ENCODE measurements at regions not wholly inside any gene's neighbourhood (a gene's known extent, or its start where the extent isn't known, plus 50 kb on each side); places are given as distances from the start of the nearest gene placed in this dataset.
"Not testable (repeated sequence)": the region's sequence is repeated elsewhere in the genome, so short reads cannot be mapped to it uniquely, and the experiment has no call there.

DNA sequence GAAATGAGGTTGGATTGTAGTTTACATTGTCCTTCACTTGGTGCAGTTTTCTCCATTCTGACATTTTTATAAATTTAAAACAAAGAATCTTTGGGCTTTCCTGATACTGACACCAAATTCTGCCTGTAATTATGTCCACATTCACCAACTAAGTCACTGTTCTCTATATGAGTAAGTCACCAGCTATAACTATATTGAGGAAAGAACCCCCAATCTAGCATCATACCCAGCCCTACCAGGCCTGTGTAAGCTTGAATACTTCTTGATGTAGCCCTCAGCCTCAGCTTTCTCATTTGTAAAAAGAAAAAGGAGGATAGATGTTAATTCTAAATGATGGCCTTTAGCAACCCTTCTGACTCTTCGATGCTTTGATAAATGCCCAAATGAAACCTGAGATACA, 112.7 kb upstream of the FST start:
- DNase-seq (ENCODE audit: low spot score), result no peak

DNA sequence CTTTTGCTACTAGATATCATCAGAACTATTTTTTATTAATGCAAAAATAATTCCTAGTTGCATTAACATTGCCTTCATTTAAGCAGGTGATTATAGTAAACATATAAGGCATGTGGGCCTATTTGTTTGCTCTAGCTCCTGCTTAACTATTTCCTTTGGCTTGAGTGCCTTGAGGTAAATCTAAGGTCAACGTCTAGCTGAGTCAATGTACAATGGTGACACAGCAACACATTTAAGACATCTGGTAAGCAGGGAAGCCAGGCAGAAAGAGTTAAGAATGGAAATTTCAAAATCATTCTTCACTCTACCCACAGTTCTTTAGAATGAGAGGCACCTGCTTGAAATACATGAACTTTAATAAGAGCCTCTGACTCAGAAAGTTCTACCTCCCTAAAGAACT, 111.9 kb upstream of the FST start:
- DNase-seq (ENCODE audit: low spot score), result no peak

DNA sequence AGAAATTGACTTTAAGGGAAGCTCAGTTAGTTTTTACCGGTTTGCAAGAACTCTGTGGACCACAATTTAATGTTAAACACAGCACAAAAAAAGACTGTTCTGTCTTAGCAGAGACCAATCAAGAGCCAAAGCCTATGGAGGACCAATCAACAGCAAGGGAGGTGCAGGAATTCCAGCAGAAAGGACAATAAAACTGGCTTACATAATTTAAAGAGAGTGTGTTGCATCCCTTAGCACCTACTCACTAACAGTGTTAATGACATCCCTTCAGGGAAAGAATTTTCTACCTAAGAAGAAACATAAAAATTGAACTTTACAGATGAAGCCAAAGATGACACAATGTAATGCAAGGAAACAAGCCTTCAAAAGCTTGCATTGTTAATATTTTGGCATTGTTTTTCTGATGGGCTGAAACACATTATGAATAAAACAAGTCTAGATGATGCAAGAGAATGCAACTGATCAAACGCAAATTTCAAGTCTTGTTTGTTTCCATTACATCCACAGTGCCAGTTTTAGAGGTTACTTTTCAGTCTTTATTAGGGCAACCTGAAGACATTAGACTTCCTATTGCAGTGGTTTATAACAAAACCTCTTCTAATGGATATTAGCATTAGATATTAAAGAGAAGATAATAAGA, 111.3 kb upstream of the FST start:
- DNase-seq (ENCODE audit: low spot score), result no peak

DNA sequence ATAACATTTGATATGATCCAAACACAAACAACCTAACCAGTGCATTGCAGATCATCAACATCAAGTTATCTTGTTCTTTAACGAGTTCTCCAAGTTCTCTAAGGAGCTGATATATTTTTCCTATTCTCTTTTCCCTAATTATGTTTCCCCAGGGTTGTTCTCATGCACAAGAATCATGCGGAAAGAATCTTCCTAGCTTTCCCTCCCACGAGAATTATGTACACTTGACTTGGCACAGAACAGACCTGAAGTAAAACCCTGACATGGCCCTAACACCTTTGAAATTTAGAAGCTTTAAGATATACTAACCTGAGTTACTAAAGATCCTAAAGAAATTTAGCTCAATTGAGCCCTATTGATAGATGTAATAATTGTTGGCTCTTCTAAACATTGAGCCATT, 110.7 kb upstream of the FST start:
- DNase-seq (ENCODE audit: low spot score), result no peak

DNA sequence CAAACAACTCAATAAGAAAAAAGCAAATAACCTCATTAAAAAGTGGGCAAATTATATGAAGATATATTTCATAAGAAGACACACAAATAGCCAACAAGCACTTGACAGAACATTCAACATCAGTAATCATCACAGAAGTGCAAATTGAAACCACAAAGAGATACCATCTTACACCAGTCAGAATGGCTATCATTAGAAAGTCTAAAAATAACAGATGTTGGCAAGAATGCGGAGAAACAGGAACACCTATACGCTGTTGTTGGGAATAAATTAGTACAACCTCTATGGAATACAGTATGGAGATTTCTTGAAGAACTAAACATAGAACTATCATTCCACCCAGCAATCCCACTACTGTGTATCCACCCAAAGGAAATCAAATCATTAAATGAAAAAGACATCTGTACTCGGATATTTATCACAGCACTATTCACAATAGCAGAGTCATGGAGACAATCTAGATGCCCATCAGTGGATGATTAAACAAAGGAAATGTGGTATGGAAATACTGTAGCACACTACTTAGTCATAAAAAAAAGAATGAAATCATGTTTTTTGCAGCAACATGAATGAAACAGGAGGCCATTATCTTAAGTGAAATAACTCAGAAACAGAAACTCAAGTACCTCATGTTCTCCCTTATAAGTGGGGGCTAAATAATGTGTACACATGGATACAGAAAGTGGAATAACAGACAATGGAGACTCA, 106.8 kb upstream of the FST start:
- no peak for DNase-seq (ENCODE audit: low spot score)

DNA sequence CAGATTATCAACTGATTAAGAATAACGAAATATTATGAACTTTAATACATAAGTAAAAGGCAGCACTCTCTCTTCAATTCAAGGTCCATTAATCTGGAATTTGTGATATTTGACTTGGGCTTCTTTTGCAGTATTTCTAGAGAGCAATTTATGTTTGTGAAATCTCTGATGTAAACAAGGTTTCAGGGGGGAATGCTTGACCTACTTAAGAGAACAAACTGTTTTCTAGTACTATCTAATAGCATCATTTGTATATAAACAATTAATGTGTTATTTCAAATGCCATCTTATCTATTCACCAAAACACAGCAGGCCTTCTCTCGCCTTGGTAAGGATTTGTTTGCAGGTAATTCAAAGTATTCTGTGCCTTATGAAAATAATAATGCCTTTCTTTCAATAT, 103.6 kb upstream of the FST start:
- DNase-seq (ENCODE audit: low spot score), result no peak

DNA sequence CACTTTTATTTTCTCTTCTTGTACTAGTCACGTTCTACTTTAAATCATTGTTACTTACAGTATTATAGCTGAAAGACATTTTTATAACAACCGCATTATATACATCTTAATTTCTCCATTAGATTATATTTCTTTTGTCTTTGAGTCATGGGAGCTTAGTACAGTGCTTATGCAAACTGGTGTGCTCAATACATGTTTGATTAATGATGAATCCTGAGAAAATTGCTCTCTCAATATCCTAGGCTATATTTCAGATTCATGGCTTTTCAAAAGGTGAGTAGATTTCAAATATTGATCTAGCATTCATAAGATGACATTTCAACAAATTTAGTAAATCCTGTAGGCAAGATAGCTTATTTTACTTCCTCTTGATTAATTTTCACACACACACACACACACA, 102.2 kb upstream of the FST start:
- DNase-seq (ENCODE audit: low spot score), result no peak

DNA sequence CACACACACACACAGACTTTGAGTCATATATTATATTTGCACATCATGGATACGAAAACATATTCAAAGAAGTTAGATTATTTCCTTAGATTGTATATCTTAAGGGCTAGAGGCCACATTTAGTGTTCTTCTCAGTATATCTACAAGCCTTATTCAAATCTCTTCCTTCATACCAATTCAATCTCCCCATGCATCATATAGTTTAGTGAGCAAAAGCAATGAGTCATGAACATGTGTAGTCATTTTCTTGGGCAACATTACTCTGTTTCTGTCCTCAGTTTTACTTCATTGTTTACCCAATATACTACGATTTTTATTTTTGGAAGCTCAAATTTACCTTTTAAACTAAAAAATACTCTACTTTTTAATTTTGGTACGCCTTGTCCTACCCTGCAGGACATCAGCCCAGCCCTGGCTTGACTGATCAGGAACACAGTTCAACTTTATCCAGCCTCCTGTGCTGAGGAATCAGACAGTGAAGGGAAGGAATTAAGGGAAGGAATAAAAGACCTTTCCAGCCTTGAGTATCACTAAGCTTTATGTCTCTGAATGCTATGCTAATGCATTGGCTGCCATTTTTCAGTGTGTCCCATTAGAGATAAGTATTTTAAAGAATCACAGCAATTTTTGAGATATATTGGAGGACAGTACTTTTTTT, 101.7 kb upstream of the FST start:
- DNase-seq (ENCODE audit: low spot score), result no peak

DNA sequence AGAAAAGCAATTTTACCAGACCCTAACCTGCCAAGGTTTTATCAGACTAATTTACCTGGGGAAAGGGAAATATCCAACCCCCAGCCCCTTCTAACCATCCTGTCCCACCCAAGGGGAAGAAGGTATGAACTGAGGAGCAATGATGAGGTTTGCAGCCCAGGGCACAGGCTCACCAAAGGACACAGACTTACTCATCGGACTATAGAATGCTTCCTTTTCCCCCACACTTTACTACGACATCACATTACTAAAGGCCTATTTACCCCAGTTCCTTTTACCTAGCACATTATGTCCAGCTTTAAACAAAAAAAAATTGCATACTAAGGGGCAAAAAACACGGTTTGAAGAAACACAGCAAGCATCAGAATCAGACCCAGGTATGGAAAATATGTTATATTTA, 94.1 kb upstream of the FST start:
- no peak for DNase-seq (ENCODE audit: low spot score)

DNA sequence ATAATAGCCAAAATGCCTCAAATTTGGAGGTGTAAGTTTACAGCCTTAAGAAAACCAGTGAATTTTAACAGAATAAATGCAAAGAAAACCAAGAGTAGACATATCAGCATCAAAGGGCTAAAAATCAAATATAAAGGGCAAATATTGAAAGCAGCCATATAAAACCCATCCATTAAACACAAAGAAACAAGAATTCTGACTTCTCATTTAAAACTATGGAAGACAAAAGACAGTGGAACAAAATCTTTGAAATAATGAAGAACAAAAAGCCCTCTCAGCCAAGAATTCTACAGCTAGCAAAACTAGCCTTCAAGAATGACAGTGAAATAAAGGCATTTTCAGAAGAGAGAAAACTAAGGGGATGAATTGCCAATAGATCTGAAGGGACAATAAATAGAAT, 91.3 kb upstream of the FST start:
- no peak for DNase-seq (ENCODE audit: low spot score)

DNA sequence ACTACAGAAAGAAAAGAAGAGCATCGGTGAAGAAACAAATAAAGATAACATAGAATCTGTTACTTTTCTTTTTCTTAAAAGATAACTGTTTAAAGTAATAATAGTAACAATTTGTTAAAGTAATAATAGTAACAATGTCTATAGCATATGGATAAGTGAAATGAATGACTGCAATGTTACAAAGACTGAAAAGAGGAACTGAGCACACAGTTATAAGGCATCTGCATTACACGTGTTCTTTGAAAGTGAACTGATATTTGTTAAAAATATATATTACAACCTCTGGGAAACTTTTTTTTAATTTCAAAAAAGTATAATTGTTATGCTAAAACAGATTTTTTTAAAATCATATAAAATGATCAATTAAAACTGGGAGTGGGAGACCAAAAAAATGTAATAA, 88.4 kb upstream of the FST start:
- DNase-seq (ENCODE audit: low spot score), result no peak

DNA sequence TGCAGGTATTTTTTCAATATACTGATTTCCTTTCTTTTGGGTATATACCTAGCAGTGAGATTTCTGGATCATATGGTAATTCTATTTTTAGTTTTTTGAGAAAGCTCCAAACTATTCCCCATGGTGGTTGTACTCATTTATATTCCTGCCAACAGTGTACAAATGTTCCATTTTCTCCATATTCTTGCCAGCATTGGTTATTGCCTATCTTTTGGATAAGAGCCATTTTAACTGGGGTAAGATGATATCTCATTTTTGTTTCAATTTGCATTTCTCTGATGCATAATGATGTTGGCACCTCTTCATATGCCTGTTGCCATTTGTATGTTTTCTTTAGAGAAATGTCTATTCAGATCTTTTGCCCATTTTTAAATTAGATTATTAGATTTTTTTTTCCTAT, 85.6 kb upstream of the FST start:
- no peak for DNase-seq (ENCODE audit: low spot score)

DNA sequence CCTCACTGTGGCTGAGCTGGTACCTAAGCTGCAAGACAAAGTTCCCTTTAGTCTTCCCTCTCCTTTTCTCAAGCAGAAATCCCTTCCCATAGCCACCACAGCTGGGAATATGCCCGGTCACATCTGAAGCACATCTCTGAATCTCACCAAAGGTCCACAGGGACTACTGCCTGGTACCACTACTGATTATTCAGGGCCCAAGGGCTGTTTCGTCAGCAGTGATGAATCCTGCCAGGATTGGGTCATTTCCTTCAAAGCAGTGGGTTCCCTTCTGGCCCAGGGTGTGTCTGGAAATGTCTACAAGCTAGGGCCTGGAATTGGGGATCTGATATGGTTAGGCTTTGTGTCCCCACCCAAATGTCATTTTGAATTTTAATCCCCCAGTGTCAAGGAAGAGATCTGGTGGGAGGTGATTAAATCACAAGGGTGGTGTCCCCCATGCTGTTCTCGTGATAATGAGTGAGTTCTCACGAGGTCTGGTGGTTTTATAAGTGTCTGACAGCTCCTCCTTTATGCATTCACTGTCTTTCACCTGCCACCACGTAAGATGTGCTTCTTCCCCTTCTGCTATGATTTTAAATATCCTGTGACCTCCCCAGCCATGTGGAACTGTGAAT, 83.2 kb upstream of the FST start:
- no peak for DNase-seq (ENCODE audit: low spot score)

DNA sequence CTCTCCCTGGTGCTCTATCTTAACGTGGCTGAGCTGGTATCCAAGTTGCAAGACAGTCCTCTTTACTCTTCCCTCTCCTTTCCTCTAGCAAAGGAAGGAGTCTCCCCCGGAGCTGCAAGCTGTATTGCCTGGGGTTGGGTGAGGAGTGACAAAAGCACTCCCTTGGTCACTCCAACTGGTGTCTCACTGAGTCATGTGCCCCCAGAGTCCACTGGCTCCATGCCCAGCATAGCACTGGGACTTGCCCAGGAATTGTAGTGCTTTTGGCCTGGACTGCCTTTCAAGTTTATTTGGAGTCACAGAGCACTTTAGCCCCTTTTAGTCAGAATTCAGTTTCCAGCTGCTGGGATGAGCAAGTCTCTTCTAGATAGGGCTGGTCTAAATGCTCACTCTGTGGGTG, 82.6 kb upstream of the FST start:
- DNase-seq (ENCODE audit: low spot score), result no peak

DNA sequence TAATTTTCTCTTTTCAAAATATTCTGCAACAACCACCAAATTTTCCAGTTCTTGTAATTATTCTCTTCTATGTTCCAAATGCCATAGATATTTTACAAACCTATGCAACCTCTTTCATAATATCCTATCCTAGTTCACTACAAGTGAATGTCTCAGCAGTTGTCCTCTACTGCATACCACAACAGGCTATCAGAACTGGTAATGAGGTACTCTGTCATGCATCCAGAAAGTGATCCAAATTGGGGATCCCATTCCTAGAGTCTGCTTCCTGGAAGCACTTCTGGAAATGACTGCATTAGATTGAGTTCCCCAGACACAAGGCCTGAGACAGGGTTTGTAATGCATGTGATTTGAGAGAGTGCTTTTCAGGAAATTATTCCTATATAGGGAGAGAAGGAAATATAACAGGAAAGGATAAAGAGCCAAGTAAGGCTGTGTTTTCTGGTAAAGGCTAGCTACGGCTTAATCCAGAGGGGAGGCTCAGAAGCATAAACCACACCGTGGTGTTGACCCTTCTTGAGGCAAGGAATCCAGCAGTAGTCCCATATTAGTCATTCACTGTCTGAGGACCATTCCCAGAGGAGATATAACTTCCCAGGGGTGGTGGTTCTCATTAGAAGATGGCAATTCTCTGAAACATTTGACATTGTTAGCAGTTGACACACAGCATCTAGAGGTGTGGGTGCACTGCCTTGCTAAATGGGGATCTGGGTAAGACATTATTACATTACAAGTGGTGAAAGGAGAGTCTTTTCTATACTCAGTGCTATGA, 80.3 kb upstream of the FST start:
- DNase-seq (ENCODE audit: low spot score), result no peak

DNA sequence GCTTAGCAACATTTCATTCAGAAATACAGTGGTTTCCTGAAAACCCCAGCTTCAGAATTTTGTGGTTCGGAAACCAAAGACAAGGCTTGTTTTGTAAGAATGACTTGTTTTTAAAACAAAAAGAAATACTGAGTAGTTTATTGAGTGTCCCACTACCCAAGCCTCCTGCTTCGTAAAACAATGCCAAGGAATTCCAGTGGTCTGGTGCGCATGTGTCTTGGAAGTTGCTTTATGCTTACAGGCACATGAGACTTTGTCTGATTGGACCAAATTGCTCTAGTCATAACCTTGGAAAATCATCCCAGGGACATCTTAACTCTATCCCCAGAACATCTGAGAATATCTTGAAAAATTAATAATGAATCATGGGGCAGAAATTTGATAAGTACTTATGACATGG, 77.1 kb upstream of the FST start:
- no peak for DNase-seq (ENCODE audit: low spot score)

DNA sequence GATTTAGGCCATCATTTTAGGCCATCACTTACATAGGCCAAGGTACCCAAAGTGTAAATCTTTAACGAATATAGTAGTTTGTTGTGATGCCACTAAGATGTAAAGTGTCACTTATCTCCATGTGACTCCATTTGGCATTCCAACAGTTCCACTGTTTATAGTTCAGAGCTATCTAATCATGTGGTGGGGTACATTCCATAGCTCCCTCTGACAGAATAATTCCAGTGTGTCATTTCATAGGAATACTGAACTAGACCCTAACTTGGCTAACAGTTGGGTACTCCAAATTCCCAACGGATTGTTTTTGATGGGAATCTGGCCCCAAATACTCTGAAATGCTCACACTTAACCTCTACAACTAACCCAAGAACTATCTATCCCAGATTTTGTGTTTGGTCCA, 76.7 kb upstream of the FST start:
- no peak for DNase-seq (ENCODE audit: low spot score)

DNA sequence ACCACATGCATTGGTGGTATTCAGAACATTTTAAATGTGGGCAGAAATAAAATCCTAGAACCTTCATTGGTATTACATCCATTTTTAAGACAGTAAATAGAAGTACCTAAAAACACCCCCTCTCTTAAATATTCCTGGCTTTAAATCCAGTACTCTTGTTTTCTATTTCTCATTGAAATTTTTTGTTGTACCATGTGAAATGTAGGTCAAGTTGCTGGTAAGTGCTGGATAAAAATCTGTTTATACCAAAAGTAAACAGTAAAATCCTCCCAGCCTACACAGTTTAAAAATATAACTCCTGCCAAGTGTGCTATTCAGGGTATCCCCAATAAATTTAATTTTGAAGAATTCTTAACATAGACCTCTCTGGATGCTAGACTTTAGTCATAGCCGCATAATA, 75.0 kb upstream of the FST start:
- no peak for DNase-seq (ENCODE audit: low spot score)

DNA sequence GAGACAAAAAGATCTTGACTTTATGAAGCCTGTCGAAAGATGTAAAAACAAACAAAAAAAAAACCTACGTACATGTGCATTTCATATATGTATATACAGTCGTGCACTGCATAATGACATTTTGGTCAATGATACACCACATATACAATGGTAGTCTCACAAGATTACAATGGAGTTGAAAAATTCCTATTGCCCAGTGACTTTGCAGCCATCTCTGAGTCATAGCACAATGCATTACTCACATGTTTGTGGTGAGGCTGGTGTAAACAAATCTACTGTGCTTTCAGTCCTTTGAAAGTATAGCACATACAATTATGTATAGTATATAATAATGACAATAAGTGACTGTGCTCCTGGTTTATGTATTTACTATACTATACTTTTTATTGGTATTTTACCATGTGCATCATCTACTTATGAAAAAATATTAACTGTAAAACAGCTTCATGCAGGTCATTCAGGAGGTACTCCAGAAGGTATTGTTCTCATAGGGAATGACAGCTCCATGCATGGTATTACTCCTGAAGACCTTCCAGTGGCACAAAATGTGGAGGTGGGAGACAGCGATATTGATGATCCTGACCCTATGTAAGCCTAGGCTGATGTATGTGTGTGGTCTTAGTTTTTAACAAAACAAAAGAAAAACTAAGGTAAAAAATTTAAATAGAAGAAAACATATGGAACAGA, 73.7 kb upstream of the FST start:
- DNase-seq (ENCODE audit: low spot score), result no peak

DNA sequence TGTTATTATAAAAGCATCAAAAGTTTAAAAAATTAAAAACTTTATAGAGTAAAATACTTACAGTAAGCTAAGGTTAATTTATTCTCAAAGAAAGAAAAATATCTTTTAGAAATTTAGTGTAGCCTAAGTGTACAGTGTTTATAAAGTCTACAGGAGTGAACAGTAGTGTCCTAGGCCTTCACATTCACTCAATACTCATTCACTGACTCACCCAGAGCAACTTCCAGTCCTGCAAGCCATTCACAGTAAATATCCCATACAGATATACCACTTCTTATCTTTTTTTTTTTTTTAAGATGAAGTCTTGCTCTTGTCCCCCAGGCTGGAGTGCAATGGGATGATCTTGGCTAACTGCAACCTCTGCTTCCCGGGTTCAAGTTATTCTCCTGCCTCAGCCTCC, 73.1 kb upstream of the FST start:
- no peak for DNase-seq (ENCODE audit: low spot score)

DNA sequence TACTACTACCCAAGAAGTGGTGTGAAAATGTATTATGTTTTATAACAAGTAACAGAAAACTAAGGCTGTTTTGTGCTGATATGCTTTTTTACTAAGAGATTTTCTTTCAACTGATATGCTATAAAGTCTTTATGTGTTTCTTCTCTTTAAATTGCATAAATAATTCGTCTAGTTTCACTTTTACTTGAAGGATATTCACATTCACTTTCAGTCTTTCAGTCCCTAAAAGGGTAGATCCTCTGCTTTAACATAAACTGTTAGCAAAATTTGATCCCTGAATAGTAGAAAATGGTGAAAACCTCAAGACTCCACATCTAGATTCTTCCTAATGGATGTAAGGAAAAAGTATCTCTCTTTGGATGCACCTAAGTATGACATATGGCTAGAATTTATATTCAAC, 69.0 kb upstream of the FST start:
- DNase-seq (ENCODE audit: low spot score), result no peak

DNA sequence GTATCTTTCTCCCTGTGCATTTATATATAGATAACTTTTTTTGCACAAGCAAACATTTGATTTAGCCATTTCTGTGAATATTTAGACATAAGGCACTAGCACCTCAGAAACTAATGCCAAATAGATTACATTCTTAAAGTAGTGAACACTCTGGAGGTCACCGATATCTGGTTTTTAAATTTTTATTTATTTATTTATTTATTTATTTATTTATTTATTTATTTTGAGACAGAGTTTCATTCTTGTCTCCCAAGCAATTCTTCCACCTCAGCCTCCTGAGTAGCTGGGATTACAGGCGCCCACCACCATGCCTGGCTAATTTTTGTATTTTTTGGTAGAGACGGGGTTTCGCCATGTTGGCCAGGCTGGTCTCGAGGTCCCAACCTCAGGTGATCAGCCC, 67.9 kb upstream of the FST start:
- DNase-seq (ENCODE audit: low spot score), result not testable (repeated sequence)

Data from activated CD4-positive, alpha-beta T cell treated with anti-CD3 and anti-CD28 coated beads, Interleukin-2, Interleukin-4, amounts not matched to agents 100 ng/mL and 50 ng/mL, durations not matched to agents 16 hours and 8 hours (primary cell).